GM21723 (cell line): ENCODE measurements at regions not wholly inside any gene's neighbourhood (a gene's known extent, or its start where the extent isn't known, plus 50 kb on each side); places are given as distances from the start of the nearest gene placed in this dataset.
"Not testable (repeated sequence)": the region's sequence is repeated elsewhere in the genome, so short reads cannot be mapped to it uniquely, and the experiment has no call there.

Experiments used
- ATAC-seq: cut with Tn5 transposase; IDR thresholded peaks from one replicate; pipeline ENCODE4 v1.9.1; 2021; ENCODE audit warnings: mild to moderate bottlenecking, moderate library complexity; ENCODE audit not compliant: unreplicated experiment

- ATAC-seq, result no peak
These were observed 251.2 kb downstream of the ACKR3 start for GRCh38 chr2:236820763-236821344.

- no peak for ATAC-seq
These were observed 253.5 kb downstream of the ACKR3 start for GRCh38 chr2:236823041-236823629.

GRCh38 chr2:236823963-236824362 lies 254.3 kb downstream of the ACKR3 start:
- ATAC-seq, result no peak

GRCh38 chr2:236824836-236825235 lies 255.2 kb downstream of the ACKR3 start:
- no peak for ATAC-seq

GRCh38 chr2:236825989-236826510 lies 256.4 kb downstream of the ACKR3 start:
- no peak for ATAC-seq

- no peak for ATAC-seq
These were observed 257.1 kb downstream of the ACKR3 start for GRCh38 chr2:236826606-236827156.

GRCh38 chr2:236827997-236828396 lies 257.7 kb upstream of the COPS8 start:
- ATAC-seq, result no peak

- no peak for ATAC-seq
These were observed 256.9 kb upstream of the COPS8 start for GRCh38 chr2:236828820-236829219.

- no peak for ATAC-seq
These were observed 254.8 kb upstream of the COPS8 start for GRCh38 chr2:236830926-236831325.

- no peak for ATAC-seq
These were observed 254.0 kb upstream of the COPS8 start for GRCh38 chr2:236831698-236832097.

GRCh38 chr2:236833501-236834073 lies 252.1 kb upstream of the COPS8 start:
- ATAC-seq, result no peak

GRCh38 chr2:236834284-236834683 lies 251.4 kb upstream of the COPS8 start:
- no peak for ATAC-seq

- ATAC-seq, result no peak
These were observed 250.2 kb upstream of the COPS8 start for GRCh38 chr2:236835307-236836024.

GRCh38 chr2:236836028-236836427 lies 249.7 kb upstream of the COPS8 start:
- not testable (repeated sequence) for ATAC-seq

- ATAC-seq, result no peak
These were observed 245.5 kb upstream of the COPS8 start for GRCh38 chr2:236840215-236840614.

- no peak for ATAC-seq
These were observed 244.8 kb upstream of the COPS8 start for GRCh38 chr2:236840857-236841256.

GRCh38 chr2:236841389-236841788 lies 244.3 kb upstream of the COPS8 start:
- ATAC-seq, result no peak

GRCh38 chr2:236843161-236843968 lies 242.3 kb upstream of the COPS8 start:
- ATAC-seq, result no peak

GRCh38 chr2:236844711-236845110 lies 241.0 kb upstream of the COPS8 start:
- ATAC-seq, result no peak

- ATAC-seq, result no peak
These were observed 238.7 kb upstream of the COPS8 start for GRCh38 chr2:236847023-236847422.
